ENCODE measurements at regions not wholly inside any gene's neighbourhood (a gene's known extent, or its start where the extent isn't known, plus 50 kb on each side); places are given as distances from the start of the nearest gene placed in this dataset.

GRCh38 chr12:43267818-43268217 lies 284.2 kb downstream of the ADAMTS20 start:
- TF ChIP-seq CTCF (IDR thresholded peaks at IDR 0.05; ENCODE audit: low read depth, low read length) (no peak), MYC (IDR thresholded peaks at IDR 0.05; ENCODE audit: low read depth, low read length) (no peak), POLR2A (IDR thresholded peaks at IDR 0.05; ENCODE audit: extremely low read depth, insufficient read length) (no peak), MAX (IDR thresholded peaks at IDR 0.05; ENCODE audit: low read depth, low read length) (no peak)
